22Rv1 (cell line): ENCODE measurements at regions not wholly inside any gene's neighbourhood (a gene's known extent, or its start where the extent isn't known, plus 50 kb on each side); places are given as distances from the start of the nearest gene placed in this dataset.

Source experiments
- CTCF ChIP-seq: fragments of 450-650 bp; IDR thresholded peaks from 2 replicates; pipeline ENCODE4 v1.5.1; 2017; ENCODE audit warnings: mild to moderate bottlenecking
- ZFX ChIP-seq: fragments of 450-650 bp; IDR thresholded peaks from 2 replicates; pipeline ENCODE4 v1.6.1; 2017; ENCODE audit warnings: antibody characterized with exemption, borderline replicate concordance

GRCh38 chr12:89160716-89161123 lies 191.6 kb downstream of the DUSP6 start:
- TF ChIP-seq CTCF (no peak), ZFX (no peak)
